WTC11 (cell line): ENCODE measurements at regions not wholly inside any gene's neighbourhood (a gene's known extent, or its start where the extent isn't known, plus 50 kb on each side); places are given as distances from the start of the nearest gene placed in this dataset.

ENCODE experiments used
- ATAC-seq: fragments of 200-7000 bp; cut with Tn5 transposase; 2 replicates; pipeline ENCODE4 v1.10.0; 2021; ENCODE audit warnings: mild to moderate bottlenecking, moderate library complexity
- CTCF ChIA-PET: fragments of 300-600 bp; sonication (Branson Sonifier 250); formaldehyde crosslinking; loops from one replicate; lab custom pipeline; 2021; ENCODE audit warnings: antibody characterized with exemption; lab: Charles Lee
- POLR2A ChIA-PET: fragments of 350-600 bp; sonication (Branson Sonifier 250); formaldehyde crosslinking; loops from one replicate; lab custom pipeline; 2021; ENCODE audit warnings: antibody characterized with exemption; lab: Charles Lee
- DNase-seq: peaks from one replicate; pipeline ENCODE4 v3.0.0; 2021; ENCODE audit warnings: low spot score
- H3K27ac Mint-ChIP-seq: 2 replicates; pipeline ENCODE4 v1.8.0; 2021; ENCODE audit warnings: mixed read lengths
- H3K27me3 Mint-ChIP-seq: 2 replicates; pipeline ENCODE4 v1.8.0; 2021; ENCODE audit warnings: low read depth, mild to moderate bottlenecking, moderate library complexity, mixed read lengths
- H3K36me3 Mint-ChIP-seq: 2 replicates; pipeline ENCODE4 v1.8.0; 2021; ENCODE audit warnings: mixed read lengths
- H3K4me1 Mint-ChIP-seq: 2 replicates; pipeline ENCODE4 v1.8.0; 2022; ENCODE audit warnings: mixed read lengths
- H3K4me3 Mint-ChIP-seq: 2 replicates; pipeline ENCODE4 v1.8.0; 2021; ENCODE audit warnings: mild to moderate bottlenecking, moderate library complexity, mixed read lengths
- H3K9me3 Mint-ChIP-seq: 2 replicates; pipeline ENCODE4 v1.8.0; 2021; ENCODE audit warnings: mixed read lengths
- CREM ChIP-seq: sonication (generic); formaldehyde crosslinking; IDR thresholded peaks from 2 replicates; pipeline ENCODE4 v1.8.1; 2022; ENCODE audit warnings: mild to moderate bottlenecking, missing genetic modification reagents, moderate library complexity
- ELF4 ChIP-seq: sonication (generic); formaldehyde crosslinking; IDR thresholded peaks from 2 replicates; pipeline ENCODE4 v1.8.1; 2022; ENCODE audit warnings: low read depth, mild to moderate bottlenecking, moderate library complexity, missing genetic modification reagents
- EMX1 ChIP-seq: fragments of 250-450 bp; sonication (Bioruptor Pico); IDR thresholded peaks from 2 replicates; pipeline ENCODE4 v1.8.0; 2021; ENCODE audit warnings: mild to moderate bottlenecking
- FOXK1 ChIP-seq: sonication (generic); formaldehyde crosslinking; IDR thresholded peaks from 2 replicates; pipeline ENCODE4 v1.8.0; 2022; ENCODE audit warnings: mild to moderate bottlenecking, moderate library complexity, missing genetic modification reagents
- GRHL2 ChIP-seq: fragments of 250-450 bp; sonication (Bioruptor Pico); IDR thresholded peaks from 2 replicates; pipeline ENCODE4 v1.8.0; 2022; ENCODE audit warnings: mild to moderate bottlenecking, moderate library complexity; ENCODE audit not compliant: insufficient replicate concordance, severe bottlenecking
- GTF2I ChIP-seq: fragments of 250-450 bp; sonication (Bioruptor Pico); conservative IDR thresholded peaks from 2 replicates; pipeline ENCODE4 v1.4.0; 2021; ENCODE audit warnings: mild to moderate bottlenecking
- IRF2 ChIP-seq: sonication (generic); formaldehyde crosslinking; IDR thresholded peaks from 2 replicates; pipeline ENCODE4 v1.8.0; 2022; ENCODE audit warnings: low read depth, missing genetic modification reagents, borderline replicate concordance
- JAZF1 ChIP-seq: fragments of 250-450 bp; sonication (Bioruptor Pico); IDR thresholded peaks from 2 replicates; pipeline ENCODE4 v1.9.0; 2021; ENCODE audit warnings: moderate library complexity, mild to moderate bottlenecking, inconsistent platforms
- JUN ChIP-seq: sonication (generic); formaldehyde crosslinking; IDR thresholded peaks from 2 replicates; pipeline ENCODE4 v1.8.0; 2023; ENCODE audit warnings: mild to moderate bottlenecking, missing genetic modification reagents
- KAT7 ChIP-seq: sonication (generic); formaldehyde crosslinking; IDR thresholded peaks from 2 replicates; pipeline ENCODE4 v1.8.1; 2023; ENCODE audit warnings: missing genetic modification reagents, mild to moderate bottlenecking, borderline replicate concordance
- TEAD1 ChIP-seq: sonication (generic); formaldehyde crosslinking; IDR thresholded peaks from 2 replicates; pipeline ENCODE4 v1.8.0; 2022; ENCODE audit warnings: mild to moderate bottlenecking, missing genetic modification reagents
- TP53 ChIP-seq: sonication (generic); formaldehyde crosslinking; IDR thresholded peaks from 2 replicates; pipeline ENCODE4 v1.8.1; 2023; ENCODE audit warnings: mild to moderate bottlenecking, missing genetic modification reagents
- ZNF219 ChIP-seq: sonication (generic); formaldehyde crosslinking; IDR thresholded peaks from 2 replicates; pipeline ENCODE4 v1.8.0; 2023; ENCODE audit warnings: missing genetic modification reagents, mild to moderate bottlenecking, borderline replicate concordance
- ZNF416 ChIP-seq: fragments of 250-450 bp; sonication (Bioruptor Pico); IDR thresholded peaks from 2 replicates; pipeline ENCODE4 v1.9.0; 2021; ENCODE audit warnings: mild to moderate bottlenecking, inconsistent platforms
- TF ChIP-seq, protein P1 (sequence below): sonication (generic); formaldehyde crosslinking; IDR thresholded peaks from 2 replicates; pipeline ENCODE4 v1.8.1; 2022; ENCODE audit warnings: mild to moderate bottlenecking, moderate library complexity, missing genetic modification reagents
- TF ChIP-seq, protein P2 (sequence below): sonication (generic); formaldehyde crosslinking; IDR thresholded peaks from 2 replicates; pipeline ENCODE4 v1.8.1; 2023; ENCODE audit warnings: mild to moderate bottlenecking, missing genetic modification reagents, borderline replicate concordance
- TF ChIP-seq, protein P3 (sequence below): sonication (generic); formaldehyde crosslinking; IDR thresholded peaks from 2 replicates; pipeline ENCODE4 v1.8.1; 2023; ENCODE audit warnings: mild to moderate bottlenecking, missing genetic modification reagents, moderate library complexity
- TF ChIP-seq, protein P4 (sequence below): fragments of 250-450 bp; sonication (Bioruptor Pico); IDR thresholded peaks from 2 replicates; pipeline ENCODE4 v1.9.0; 2021; ENCODE audit warnings: mild to moderate bottlenecking, borderline replicate concordance

DNA sequence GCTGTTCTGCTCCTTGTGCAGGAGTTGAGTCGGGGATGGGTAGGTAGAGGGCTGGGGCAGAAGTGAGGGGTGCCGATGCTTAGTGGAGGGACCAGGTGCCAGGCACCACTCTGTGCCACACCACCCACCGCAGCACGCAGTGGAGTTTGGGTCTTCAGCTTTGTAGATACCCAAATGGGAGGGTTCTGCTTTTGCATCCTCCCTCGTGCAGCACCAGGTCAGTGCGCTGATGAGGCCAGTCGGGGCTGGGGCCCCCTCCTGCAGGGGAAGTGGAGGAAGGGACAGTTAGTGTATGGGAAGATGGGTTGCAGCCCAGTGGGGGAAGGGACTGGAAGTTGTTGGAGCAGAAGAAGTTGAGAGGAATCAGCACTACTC, 244.0 kb downstream of the RHOU start (continued):
- no peak for TF ChIP-seq JUN (CRISPR knock-in tag)
- no peak for TF ChIP-seq GRHL2 (CRISPR knock-in tag)
- no peak for TF ChIP-seq TEAD1 (CRISPR knock-in tag)
- TF ChIP-seq, protein P1, sequence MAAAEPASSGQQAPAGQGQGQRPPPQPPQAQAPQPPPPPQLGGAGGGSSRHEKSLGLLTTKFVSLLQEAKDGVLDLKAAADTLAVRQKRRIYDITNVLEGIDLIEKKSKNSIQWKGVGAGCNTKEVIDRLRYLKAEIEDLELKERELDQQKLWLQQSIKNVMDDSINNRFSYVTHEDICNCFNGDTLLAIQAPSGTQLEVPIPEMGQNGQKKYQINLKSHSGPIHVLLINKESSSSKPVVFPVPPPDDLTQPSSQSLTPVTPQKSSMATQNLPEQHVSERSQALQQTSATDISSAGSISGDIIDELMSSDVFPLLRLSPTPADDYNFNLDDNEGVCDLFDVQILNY (CRISPR knock-in tag): no peak
- no peak for TF ChIP-seq EMX1
- TF ChIP-seq ELF4 (CRISPR knock-in tag): no peak
- no peak for TF ChIP-seq GTF2I (CRISPR knock-in tag)
- no peak for TF ChIP-seq FOXK1
- no peak for TF ChIP-seq CREM (CRISPR knock-in tag)
- TF ChIP-seq IRF2 (CRISPR knock-in tag): no peak
- TF ChIP-seq JAZF1: no peak
- TF ChIP-seq, protein P2, sequence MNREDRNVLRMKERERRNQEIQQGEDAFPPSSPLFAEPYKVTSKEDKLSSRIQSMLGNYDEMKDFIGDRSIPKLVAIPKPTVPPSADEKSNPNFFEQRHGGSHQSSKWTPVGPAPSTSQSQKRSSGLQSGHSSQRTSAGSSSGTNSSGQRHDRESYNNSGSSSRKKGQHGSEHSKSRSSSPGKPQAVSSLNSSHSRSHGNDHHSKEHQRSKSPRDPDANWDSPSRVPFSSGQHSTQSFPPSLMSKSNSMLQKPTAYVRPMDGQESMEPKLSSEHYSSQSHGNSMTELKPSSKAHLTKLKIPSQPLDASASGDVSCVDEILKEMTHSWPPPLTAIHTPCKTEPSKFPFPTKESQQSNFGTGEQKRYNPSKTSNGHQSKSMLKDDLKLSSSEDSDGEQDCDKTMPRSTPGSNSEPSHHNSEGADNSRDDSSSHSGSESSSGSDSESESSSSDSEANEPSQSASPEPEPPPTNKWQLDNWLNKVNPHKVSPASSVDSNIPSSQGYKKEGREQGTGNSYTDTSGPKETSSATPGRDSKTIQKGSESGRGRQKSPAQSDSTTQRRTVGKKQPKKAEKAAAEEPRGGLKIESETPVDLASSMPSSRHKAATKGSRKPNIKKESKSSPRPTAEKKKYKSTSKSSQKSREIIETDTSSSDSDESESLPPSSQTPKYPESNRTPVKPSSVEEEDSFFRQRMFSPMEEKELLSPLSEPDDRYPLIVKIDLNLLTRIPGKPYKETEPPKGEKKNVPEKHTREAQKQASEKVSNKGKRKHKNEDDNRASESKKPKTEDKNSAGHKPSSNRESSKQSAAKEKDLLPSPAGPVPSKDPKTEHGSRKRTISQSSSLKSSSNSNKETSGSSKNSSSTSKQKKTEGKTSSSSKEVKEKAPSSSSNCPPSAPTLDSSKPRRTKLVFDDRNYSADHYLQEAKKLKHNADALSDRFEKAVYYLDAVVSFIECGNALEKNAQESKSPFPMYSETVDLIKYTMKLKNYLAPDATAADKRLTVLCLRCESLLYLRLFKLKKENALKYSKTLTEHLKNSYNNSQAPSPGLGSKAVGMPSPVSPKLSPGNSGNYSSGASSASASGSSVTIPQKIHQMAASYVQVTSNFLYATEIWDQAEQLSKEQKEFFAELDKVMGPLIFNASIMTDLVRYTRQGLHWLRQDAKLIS: no peak
- TF ChIP-seq KAT7 (CRISPR knock-in tag): no peak
- TF ChIP-seq, all 79 proteins: peak for 0

DNA sequence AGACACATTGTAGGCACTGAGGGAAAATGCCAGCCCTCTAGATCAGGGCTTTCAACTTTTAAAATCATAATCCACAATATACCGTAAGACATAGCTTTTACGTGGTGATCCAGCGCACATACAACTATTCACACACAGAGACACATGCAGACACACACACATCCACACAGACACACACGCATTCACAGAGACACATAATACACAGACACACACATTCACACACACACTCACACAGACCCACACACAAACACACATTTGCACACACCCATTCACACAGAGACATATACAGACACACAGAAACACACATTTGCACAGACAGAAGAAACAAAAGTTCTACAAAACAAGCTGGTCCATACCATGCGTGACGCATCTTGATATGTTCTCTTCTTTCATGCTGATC, 244.5 kb downstream of the RHOU start:
- Mint-ChIP-seq H3K9me3 (no peaks in the 10 kb centered on the region), H3K27me3 (no peaks in the 10 kb centered on the region; the same call in 1 of the 2 replicates), H3K4me3 (no peak overlapping the region), H3K4me1 (peaks cover 47% of the 10 kb centered on the region), H3K36me3 (no peaks in the 10 kb centered on the region), H3K27ac (no peak overlapping the region)
- no peak for ATAC-seq
- POLR2A ChIA-PET: no interaction called here
- DNase-seq: no peak
- TF ChIP-seq ZNF416 (no peak), ZNF219 (no peak), TP53 (CRISPR knock-in tag) (no peak)
- TF ChIP-seq, protein P3, sequence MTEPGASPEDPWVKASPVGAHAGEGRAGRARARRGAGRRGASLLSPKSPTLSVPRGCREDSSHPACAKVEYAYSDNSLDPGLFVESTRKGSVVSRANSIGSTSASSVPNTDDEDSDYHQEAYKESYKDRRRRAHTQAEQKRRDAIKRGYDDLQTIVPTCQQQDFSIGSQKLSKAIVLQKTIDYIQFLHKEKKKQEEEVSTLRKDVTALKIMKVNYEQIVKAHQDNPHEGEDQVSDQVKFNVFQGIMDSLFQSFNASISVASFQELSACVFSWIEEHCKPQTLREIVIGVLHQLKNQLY (CRISPR knock-in tag): no peak
- TF ChIP-seq, protein P4, sequence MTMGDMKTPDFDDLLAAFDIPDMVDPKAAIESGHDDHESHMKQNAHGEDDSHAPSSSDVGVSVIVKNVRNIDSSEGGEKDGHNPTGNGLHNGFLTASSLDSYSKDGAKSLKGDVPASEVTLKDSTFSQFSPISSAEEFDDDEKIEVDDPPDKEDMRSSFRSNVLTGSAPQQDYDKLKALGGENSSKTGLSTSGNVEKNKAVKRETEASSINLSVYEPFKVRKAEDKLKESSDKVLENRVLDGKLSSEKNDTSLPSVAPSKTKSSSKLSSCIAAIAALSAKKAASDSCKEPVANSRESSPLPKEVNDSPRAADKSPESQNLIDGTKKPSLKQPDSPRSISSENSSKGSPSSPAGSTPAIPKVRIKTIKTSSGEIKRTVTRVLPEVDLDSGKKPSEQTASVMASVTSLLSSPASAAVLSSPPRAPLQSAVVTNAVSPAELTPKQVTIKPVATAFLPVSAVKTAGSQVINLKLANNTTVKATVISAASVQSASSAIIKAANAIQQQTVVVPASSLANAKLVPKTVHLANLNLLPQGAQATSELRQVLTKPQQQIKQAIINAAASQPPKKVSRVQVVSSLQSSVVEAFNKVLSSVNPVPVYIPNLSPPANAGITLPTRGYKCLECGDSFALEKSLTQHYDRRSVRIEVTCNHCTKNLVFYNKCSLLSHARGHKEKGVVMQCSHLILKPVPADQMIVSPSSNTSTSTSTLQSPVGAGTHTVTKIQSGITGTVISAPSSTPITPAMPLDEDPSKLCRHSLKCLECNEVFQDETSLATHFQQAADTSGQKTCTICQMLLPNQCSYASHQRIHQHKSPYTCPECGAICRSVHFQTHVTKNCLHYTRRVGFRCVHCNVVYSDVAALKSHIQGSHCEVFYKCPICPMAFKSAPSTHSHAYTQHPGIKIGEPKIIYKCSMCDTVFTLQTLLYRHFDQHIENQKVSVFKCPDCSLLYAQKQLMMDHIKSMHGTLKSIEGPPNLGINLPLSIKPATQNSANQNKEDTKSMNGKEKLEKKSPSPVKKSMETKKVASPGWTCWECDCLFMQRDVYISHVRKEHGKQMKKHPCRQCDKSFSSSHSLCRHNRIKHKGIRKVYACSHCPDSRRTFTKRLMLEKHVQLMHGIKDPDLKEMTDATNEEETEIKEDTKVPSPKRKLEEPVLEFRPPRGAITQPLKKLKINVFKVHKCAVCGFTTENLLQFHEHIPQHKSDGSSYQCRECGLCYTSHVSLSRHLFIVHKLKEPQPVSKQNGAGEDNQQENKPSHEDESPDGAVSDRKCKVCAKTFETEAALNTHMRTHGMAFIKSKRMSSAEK (CRISPR knock-in tag): no peak
- CTCF ChIA-PET: no interaction called here
